Lung microvascular endothelial cell (primary cell): ENCODE measurements at regions not wholly inside any gene's neighbourhood (a gene's known extent, or its start where the extent isn't known, plus 50 kb on each side); places are given as distances from the start of the nearest gene placed in this dataset.

Experiments used
- DNase-seq, 2 donors: peaks; one replicate each; pipeline versions ENCODE4 v3.0.0 to v3.0.0-alpha.2; 2010; ENCODE audit warnings: low read depth in 2 of 2

- DNase-seq = no peak
Measured at GRCh38 chr7:81606078-81606863, 163.6 kb downstream of the HGF start.

GRCh38 chr7:81605493-81605892 is 164.4 kb downstream of the HGF start:
- no peak for DNase-seq

DNA sequence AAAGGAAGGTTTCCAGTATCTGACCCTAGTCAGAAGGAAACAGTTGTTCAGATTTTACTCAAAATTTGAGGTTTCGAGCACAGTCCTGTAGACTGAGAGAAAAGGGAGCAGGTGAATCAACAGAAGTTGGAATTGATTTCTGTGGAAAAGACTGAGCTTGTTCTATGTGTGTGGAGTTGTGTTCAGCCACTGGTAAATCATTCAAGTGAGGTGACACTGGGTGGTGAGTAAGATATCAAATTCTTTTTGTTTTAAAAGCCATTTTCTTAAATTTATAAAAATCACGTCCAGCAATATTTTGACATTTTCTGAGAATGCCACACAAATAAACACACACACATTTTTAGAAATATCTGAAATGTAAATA is 165.1 kb downstream of the HGF start:
- peak in 1 of 2 donors; percentile 1 for DNase-seq

DNA sequence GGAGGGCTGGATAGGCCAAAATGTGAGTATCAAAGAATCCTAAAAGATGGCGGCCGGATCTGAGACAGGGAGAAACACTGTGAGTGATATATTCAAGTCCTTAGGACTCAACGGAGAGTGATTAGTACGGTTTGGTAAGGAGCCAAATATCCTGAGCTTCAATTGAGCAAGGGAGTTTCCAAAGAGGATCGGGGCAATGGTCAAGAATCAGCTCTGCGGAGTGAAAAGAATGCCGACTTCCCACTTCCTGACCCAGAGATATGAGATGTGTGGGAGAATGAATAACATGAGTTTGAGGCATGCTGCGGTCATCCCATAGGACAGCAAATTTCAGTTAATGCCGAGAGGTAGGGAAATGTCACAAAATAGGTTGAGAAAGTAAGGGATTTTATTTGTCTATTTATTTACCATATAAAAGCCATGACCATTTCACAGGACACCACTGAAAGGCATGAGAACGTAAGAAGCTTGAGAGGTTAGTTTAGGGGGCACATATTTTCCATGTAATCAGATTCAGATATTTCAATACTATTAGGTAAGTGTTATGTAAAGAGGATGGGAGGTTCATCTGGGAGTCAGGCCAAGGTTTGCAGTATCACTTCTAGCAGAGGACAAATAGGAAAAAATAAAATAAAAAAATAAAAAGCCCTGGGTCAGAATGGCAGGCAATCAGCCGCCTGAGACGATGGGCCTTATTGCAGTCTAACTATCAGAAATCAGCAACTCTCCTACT is 165.6 kb downstream of the HGF start:
- DNase-seq = peak; percentile 71 to 84

DNA sequence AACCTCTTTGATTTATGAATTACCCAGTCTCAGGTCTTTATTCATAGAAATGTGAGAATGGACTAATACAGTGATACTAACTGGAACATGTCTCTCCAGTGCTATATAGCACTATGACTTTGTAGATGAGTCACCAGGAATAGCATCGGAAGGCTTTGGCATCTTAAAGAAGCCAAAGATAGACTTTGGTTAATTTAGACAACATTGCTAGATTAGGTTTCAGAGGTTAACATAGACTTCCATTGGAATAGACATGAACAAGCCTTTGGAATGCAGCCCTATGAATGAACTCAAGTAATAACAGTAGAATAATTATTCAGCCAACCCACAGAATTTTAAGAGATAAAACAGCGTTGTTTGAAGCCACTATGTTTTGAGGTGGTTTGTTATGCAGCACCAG is 169.2 kb downstream of the HGF start:
- no peak for DNase-seq

- no peak for DNase-seq
Measured at GRCh38 chr7:81598951-81599350, 170.9 kb downstream of the HGF start.

GRCh38 chr7:81594767-81595166 is 175.1 kb downstream of the HGF start:
- DNase-seq = no peak

DNA sequence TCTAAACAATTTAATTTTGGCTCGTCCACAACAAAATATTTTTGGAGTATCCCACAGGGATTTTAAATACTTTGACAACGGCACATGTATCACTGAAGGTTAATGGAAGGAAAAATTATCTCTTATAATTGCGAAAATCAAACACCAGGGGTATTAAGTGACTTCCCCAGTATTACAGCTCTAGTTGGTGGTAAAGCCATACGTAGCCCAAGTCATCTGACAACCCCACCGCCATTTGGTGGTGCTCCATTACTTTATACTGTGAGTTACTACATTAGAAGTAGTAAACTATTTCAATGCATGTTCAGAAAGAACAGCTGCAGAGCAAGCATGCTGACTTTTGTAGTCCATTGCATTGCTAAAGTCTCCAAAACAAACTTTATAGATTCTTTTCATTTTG is 179.7 kb downstream of the HGF start:
- no peak for DNase-seq

GRCh38 chr7:81584667-81585066 is 185.2 kb downstream of the HGF start:
- no peak for DNase-seq

DNA sequence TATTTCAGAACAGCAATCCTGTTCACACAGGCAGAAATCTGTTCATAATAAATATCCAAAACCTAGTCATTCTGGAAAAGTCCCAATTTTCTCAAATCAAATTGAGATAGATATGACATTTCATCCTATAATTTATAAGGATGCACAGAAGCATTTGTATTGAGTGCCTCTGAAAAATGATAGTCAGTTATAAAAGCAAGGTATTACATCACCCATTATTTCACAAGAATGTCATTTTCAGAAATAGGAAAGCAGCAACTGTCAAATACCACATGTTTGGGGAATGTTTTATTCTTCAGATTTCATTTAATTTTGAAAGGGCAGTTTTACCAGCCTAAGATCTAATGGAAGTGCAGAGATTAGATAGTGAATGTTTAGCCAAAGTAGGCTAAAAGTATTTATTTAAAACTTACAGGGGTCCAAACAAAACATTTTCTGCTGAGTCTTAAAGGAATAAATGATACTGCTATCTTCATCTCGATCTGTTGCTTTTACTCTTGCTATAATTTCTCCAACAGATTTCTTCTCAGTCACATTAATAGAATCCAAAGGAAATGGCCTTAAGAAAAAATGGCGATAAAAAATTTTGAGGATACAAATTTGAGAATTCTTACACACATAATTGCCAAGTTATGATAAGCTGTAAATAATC is 185.8 kb downstream of the HGF start:
- no peak for DNase-seq

GRCh38 chr7:81583090-81583489 is 186.8 kb downstream of the HGF start:
- DNase-seq = no peak

GRCh38 chr7:81577642-81578340 is 192.1 kb downstream of the HGF start:
- DNase-seq = no peak

- DNase-seq = no peak
Measured at GRCh38 chr7:81574723-81575326, 195.0 kb downstream of the HGF start.

GRCh38 chr7:81573932-81574331 is 195.9 kb downstream of the HGF start:
- DNase-seq = no peak

- no peak for DNase-seq
Measured at GRCh38 chr7:81573128-81573527, 196.7 kb downstream of the HGF start.

DNA sequence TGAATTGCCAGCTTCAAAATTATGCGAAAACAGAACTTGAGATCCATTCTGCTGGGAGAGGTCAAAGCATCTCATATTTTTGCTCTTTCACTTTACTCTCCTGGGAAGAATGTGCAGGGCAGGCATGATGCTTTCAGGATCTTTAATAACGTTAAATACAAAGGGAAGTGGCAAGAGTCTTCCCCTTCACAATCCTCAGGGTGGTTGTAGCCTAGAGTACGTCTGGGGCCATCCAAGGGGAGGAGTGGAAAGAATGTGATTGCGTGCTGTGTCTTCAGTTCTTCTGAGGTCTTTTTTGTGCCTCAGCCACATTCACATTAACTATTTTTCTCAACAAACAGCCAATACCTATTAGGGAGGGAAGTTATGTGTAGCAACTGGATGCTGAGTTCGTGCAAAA is 207.3 kb downstream of the HGF start:
- DNase-seq = no peak

DNA sequence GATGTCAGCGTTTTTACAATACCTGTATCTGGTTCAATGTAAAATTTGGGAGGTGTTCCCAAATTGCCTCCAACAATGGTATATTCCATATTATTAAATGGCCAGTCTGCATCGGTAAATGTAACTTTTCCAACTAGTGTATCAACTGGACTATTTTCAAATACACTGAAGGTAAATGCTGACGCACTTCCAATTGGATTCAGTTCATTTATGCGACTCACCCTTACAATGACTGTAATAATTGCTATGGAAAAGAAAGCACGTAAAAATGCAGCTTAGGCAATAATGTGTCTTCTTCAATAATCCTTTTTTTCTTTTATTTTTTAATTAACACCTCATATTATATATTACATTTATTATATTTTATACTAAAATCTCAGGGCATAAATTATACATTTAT is 209.1 kb downstream of the HGF start:
- DNase-seq = no peak

- no peak for DNase-seq
Measured at GRCh38 chr7:81549484-81550016, 220.3 kb downstream of the HGF start.

DNA sequence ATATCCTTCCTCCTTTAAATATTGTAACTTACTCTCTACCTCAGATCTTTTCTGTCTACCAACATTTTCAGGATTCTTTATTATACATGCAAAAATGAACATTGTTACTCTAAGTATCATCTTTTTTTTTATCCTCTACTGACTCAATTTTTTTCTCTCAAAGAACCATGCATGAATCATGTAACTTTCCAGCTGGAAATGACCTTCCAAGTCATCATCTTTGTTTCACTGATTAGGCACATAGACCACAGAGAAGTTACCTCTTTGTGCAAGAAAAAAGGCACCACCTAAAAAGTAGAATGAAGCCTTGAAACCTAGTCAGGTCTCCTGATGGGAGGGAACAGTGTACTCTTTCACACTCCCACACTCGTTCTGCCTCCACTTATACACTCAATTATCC is 234.9 kb downstream of the HGF start:
- no peak for DNase-seq

DNA sequence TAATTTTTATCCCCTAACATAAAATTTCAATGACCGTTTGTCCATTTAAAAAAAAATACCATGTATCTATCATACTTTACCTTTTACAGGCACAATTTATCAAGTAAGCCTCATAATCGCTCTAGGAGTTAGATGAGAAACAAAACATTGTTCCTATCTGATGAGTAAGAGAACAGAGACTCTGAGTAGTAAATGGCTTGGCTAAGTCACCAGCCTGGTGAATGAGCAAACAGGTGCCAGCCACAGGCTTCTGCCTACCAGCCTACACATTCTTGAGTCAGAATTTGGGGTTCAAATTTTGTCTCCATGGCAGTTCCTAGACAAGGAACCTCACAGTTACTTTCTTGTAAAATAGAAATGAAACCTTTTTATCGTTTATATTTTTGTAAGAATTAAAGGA is 235.4 kb downstream of the HGF start:
- no peak for DNase-seq

- DNase-seq = peak; percentile 1 to 5
Measured at GRCh38 chr7:81533931-81534330, 235.9 kb downstream of the HGF start.
